Liver (tissue), 3 donors: ENCODE measurements at regions not wholly inside any gene's neighbourhood (a gene's known extent, or its start where the extent isn't known, plus 50 kb on each side); places are given as distances from the start of the nearest gene placed in this dataset.

Experiments
- CTCF ChIP-seq: fragments of 150-350 bp; IDR thresholded peaks from 2 replicates; pipeline ENCODE4 v1.5.1; 2017; ENCODE audit warnings: improper control_type of control experiment, low read depth, low read length; ENCODE audit not compliant: missing input control
- FOXA1 ChIP-seq: IDR thresholded peaks from 2 replicates; pipeline ENCODE4 v1.6.1; 2016; ENCODE audit warnings: antibody characterized with exemption
- GABPA ChIP-seq, 2 donors: IDR thresholded peaks in 1 of 2; conservative IDR thresholded peaks in 1 of 2; 2 replicates each; pipeline ENCODE4 v1.6.1; 2016; ENCODE audit warnings: antibody characterized with exemption in 2 of 2, mild to moderate bottlenecking in 1 of 2, moderate library complexity in 1 of 2
- HNF4A ChIP-seq, 2 donors: conservative IDR thresholded peaks; 2 replicates each; pipeline ENCODE4 v1.6.1; 2016; ENCODE audit warnings: antibody characterized with exemption in 2 of 2, mild to moderate bottlenecking in 2 of 2
- JUND ChIP-seq, 2 donors: IDR thresholded peaks; 2 replicates each; pipeline ENCODE4 v1.6.1; 2016; ENCODE audit warnings: antibody characterized with exemption in 2 of 2
- MAX ChIP-seq: IDR thresholded peaks from 2 replicates; pipeline ENCODE4 v1.6.1; 2016; ENCODE audit warnings: antibody characterized with exemption
- NR2F2 ChIP-seq: IDR thresholded peaks from 2 replicates; pipeline ENCODE4 v1.6.1; 2016; ENCODE audit warnings: antibody characterized with exemption
- REST ChIP-seq: IDR thresholded peaks from 2 replicates; pipeline ENCODE4 v1.6.1; 2016; ENCODE audit warnings: antibody characterized with exemption, mild to moderate bottlenecking
- RXRA ChIP-seq, 2 donors: IDR thresholded peaks; 2 replicates each; pipeline ENCODE4 v1.6.1; 2017 to 2018; ENCODE audit warnings: antibody characterized with exemption in 2 of 2, mild to moderate bottlenecking in 1 of 2
- TAF1 ChIP-seq: conservative IDR thresholded peaks from 2 replicates; pipeline ENCODE4 v1.6.1; 2016; ENCODE audit warnings: antibody characterized with exemption, mild to moderate bottlenecking
- YY1 ChIP-seq: IDR thresholded peaks from 2 replicates; pipeline ENCODE4 v1.6.1; 2016; ENCODE audit warnings: antibody characterized with exemption, mild to moderate bottlenecking
- ZBTB33 ChIP-seq: IDR thresholded peaks from 2 replicates; pipeline ENCODE4 v1.6.1; 2016; ENCODE audit warnings: antibody characterized with exemption
- TF ChIP-seq, protein P1 (sequence below): IDR thresholded peaks from 2 replicates; pipeline ENCODE4 v1.6.1; 2016; ENCODE audit warnings: antibody characterized with exemption
- donor health status: healthy.
- donor health status: healthy.

- TF ChIP-seq RXRA (IDR thresholded peaks at IDR 0.05) (no peak), HNF4A (conservative IDR thresholded peaks at IDR 0.05) (no peak), CTCF (no peak), NR2F2 (no peak), GABPA (IDR thresholded peaks at IDR 0.05 in 1 of 2, conservative IDR thresholded peaks at IDR 0.05 in 1 of 2) (no peak), REST (no peak), TAF1 (no peak), MAX (no peak), JUND (IDR thresholded peaks at IDR 0.05) (no peak), YY1 (no peak), FOXA1 (no peak), ZBTB33 (no peak)
- TF ChIP-seq, protein P1, sequence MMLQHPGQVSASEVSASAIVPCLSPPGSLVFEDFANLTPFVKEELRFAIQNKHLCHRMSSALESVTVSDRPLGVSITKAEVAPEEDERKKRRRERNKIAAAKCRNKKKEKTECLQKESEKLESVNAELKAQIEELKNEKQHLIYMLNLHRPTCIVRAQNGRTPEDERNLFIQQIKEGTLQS = no peak
Observed at GRCh38 chr4:31349907-31350306, 629.7 kb downstream of the PCDH7 start.
